ENCODE measurements at regions not wholly inside any gene's neighbourhood (a gene's known extent, or its start where the extent isn't known, plus 50 kb on each side); places are given as distances from the start of the nearest gene placed in this dataset.
"Not testable (repeated sequence)": the region's sequence is repeated elsewhere in the genome, so short reads cannot be mapped to it uniquely, and the experiment has no call there.

DNA sequence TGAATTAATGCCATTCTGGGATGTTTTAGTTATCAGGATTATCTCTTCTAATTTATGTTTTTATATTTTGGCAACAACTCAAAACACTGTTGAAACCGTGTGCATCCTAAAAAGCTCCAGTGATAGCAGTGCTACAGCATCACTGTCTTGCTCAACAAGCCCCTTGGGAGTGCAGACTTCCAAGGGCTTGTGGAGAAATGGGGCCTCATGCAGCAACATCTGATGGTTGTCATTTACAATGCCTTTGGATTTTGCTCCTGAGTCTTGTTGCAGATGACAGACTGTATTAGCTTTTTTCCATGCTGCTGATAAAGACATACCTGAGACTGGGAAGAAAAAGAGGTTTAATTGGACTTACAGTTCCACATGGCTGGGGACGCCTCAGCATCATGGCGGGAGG, 515.4 kb downstream of the NEBL start:
- Histone ChIP-seq H3K36me3 (no peaks in the 10 kb centered on the region), H3K27me3 (no peaks in the 10 kb centered on the region), H3K27ac (no peak overlapping the region), H3K4me1 (no peaks in the 10 kb centered on the region), H3K9me3 (no peaks in the 10 kb centered on the region), H3K4me3 (no peak overlapping the region)
- intact Hi-C loops (cut with DNase I), result no loop called here
- DNase-seq (ENCODE audit: low spot score in 2 of 2), result no peak
- TF ChIP-seq, protein P1, sequence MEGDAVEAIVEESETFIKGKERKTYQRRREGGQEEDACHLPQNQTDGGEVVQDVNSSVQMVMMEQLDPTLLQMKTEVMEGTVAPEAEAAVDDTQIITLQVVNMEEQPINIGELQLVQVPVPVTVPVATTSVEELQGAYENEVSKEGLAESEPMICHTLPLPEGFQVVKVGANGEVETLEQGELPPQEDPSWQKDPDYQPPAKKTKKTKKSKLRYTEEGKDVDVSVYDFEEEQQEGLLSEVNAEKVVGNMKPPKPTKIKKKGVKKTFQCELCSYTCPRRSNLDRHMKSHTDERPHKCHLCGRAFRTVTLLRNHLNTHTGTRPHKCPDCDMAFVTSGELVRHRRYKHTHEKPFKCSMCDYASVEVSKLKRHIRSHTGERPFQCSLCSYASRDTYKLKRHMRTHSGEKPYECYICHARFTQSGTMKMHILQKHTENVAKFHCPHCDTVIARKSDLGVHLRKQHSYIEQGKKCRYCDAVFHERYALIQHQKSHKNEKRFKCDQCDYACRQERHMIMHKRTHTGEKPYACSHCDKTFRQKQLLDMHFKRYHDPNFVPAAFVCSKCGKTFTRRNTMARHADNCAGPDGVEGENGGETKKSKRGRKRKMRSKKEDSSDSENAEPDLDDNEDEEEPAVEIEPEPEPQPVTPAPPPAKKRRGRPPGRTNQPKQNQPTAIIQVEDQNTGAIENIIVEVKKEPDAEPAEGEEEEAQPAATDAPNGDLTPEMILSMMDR (IDR thresholded peaks at IDR 0.05), result no peak

DNA sequence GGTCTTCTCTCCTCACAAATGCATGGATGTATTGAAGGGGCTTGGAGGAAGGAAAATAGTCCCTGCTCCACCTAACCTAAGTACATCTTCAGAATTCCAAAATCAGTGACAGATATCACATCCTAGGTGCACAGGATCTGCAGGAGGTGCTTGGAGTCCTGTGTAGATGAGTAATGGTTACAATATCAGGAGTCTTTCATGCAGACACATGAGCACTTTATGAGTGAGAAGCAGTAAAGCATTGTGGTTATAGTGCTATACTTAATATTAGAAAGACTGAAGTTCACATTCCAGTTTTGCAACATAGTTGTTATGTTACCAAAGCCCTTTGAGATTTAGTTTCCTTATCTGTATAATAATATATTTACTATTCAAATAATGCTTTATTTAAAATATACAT, 516.7 kb downstream of the NEBL start:
- intact Hi-C loops (cut with DNase I), result no loop called here
- DNase-seq (ENCODE audit: low spot score in 2 of 2), result no peak
- no peaks in the 10 kb centered on the region for H3K27me3 ChIP-seq

DNA sequence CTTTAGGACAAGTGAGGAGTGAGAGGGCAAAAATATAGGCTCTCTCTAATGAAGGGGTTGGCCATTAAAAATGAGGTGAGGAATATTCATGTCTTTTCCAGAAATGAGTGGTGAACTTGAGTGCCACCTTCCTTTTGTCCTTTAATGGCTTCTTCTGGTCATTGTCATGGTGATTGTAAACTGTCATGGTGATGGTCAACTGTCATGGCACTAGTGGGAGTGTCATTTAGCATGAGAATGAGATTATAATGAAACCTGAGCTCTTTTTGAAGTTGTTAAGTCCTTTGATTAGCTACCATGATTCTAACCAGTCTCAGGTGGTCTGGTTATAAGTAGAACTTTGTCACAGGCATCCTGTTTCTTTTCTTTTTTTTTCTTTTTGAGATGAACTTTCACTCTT, 524.4 kb downstream of the NEBL start:
- Histone ChIP-seq H3K27ac (no peak overlapping the region), H3K4me1 (no peaks in the 10 kb centered on the region), H3K27me3 (no peaks in the 10 kb centered on the region), H3K4me3 (no peak overlapping the region), H3K36me3 (no peaks in the 10 kb centered on the region), H3K9me3 (no peaks in the 10 kb centered on the region)
- intact Hi-C loops (cut with DNase I), result no loop called here
- TF ChIP-seq, protein P1 (IDR thresholded peaks at IDR 0.05), result no peak
- DNase-seq (ENCODE audit: low spot score in 2 of 2), result no peak

More for the DNA sequence above, 516.7 kb downstream of the NEBL start:
- TF ChIP-seq, protein P1 (IDR thresholded peaks at IDR 0.05), result no peak
- no peaks in the 10 kb centered on the region for H3K4me1 ChIP-seq
- H3K27ac ChIP-seq, result no peak overlapping the region
- H3K36me3 ChIP-seq, result no peaks in the 10 kb centered on the region
- no peak overlapping the region for H3K4me3 ChIP-seq
- no peaks in the 10 kb centered on the region for H3K9me3 ChIP-seq

DNA sequence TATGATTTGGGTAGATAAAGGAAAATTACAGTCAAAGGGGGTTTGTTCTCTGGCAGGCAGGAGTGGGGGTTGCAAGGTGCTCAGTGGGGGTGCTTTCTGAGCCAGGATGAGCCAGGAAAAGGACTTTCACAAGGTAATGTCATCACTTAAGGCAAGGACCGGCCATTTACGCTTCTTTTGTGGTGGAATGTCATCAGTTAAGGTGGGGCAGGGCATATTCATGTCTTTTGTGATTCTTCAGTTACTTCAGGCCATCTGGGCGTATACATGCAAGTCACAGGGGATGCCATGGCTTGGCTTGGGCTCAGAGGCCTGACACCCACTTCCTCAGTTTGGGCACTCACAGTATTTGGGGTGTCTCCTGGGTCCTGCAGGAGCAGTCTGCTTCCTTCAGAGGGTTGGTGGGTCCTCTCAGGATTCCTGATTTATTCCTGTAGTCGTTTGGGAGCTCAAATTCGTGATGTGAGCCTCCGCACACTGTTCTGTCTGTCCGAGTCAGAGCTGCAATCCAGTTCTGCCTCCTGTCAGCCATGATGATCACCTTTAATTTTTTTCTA, 526.1 kb downstream of the NEBL start:
- H3K27ac ChIP-seq; H3K27me3 ChIP-seq; intact Hi-C loops (cut with DNase I); DNase-seq (ENCODE audit: low spot score in 2 of 2); H3K9me3 ChIP-seq; H3K4me1 ChIP-seq; H3K36me3 ChIP-seq; H3K4me3 ChIP-seq: not testable (repeated sequence)

DNA sequence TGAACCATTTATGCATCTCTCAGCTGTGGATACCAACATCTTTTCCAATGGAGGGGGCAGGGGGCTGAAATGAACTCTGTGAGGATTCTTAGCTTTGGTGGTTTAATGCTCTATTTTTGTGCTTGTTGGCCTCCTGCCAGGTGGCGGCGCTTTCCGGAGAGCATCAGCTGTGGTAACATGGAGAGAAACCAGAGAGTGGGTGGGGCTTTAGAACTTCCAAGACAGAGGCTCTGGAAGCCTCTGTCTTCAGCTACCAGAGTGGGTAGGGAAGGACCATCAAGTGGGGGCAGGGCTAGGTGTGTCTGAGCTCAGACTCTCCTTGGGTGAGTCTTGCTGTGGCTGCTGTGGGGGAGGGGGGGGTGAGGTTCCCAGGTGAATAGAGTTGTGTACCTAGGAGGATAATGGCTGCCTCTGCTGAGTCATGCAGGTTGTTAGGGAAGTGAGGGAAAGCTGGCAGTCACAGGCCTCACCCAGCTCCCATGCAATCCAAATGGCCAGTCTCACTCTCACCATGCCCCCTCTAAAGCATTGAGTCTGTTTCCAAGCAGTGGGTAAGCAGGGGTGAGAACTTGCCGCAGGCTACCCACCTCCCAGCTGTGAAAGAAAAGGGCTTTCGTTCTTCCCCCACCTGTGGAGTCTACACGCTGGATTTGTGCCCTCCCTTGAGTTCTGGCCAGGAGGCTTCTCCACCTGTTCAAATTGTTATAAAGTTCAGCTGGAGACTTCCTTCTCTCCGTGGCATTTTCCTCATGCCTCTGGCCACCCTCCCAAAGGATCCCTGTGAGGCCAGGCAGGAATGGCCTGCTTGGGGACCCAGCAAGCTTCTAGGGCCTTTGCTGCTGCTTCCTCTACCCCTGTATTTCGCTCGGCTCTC, 527.0 kb downstream of the NEBL start:
- Histone ChIP-seq H3K4me3 (no peak overlapping the region), H3K36me3 (no peaks in the 10 kb centered on the region), H3K4me1 (no peaks in the 10 kb centered on the region), H3K27me3 (no peaks in the 10 kb centered on the region), H3K9me3 (no peaks in the 10 kb centered on the region), H3K27ac (no peak overlapping the region)
- TF ChIP-seq, protein P1 (IDR thresholded peaks at IDR 0.05), result no peak
- no peak for DNase-seq (ENCODE audit: low spot score in 2 of 2)
- intact Hi-C loops (cut with DNase I), result no loop called here

DNA sequence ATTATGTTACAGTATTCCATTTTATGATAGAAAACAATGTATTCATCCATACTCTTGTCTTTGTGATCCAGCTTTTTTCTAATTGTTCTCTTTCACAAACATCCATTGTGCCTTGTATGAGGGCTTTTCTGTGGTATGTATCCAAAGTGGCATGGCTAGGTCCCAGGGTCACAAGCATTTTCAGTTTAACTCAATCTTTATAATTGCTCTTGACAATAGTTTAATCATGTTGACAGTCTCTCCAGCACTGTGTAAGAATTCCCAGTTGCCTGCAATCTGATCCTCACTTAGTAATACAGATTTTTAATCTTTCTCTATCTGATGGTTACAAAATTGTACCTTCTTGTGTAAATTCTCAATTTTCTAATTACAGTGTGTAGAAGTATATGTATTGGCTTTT, 533.4 kb downstream of the NEBL start:
- H3K27me3 ChIP-seq, result no peaks in the 10 kb centered on the region
- no peaks in the 10 kb centered on the region for H3K9me3 ChIP-seq
- no peak for DNase-seq (ENCODE audit: low spot score in 2 of 2)
- H3K36me3 ChIP-seq, result no peaks in the 10 kb centered on the region
- no peaks in the 10 kb centered on the region for H3K4me1 ChIP-seq
- H3K4me3 ChIP-seq, result no peak overlapping the region
- no peak overlapping the region for H3K27ac ChIP-seq
- intact Hi-C loops (cut with DNase I), result no loop called here
- TF ChIP-seq, protein P1 (IDR thresholded peaks at IDR 0.05), result no peak
